ENCODE measurements at regions not wholly inside any gene's neighbourhood (a gene's known extent, or its start where the extent isn't known, plus 50 kb on each side); places are given as distances from the start of the nearest gene placed in this dataset.

GRCh38 chr2:160952464-160953254 is 207.6 kb upstream of the TANK start:
- Histone ChIP-seq H3K4me3 (ENCODE audit: low read depth, low read length, poor library complexity, severe bottlenecking) (no peak overlapping the region), H4K20me1 (ENCODE audit: insufficient read depth, low read length) (no peaks in the 10 kb centered on the region), H3K79me2 (ENCODE audit: insufficient read depth, low read length) (no peaks in the 10 kb centered on the region), H3K27ac (ENCODE audit: low read depth, low read length, poor library complexity, severe bottlenecking) (no peak overlapping the region), H3K4me1 (ENCODE audit: insufficient read depth, low read length, severe bottlenecking) (no peaks in the 10 kb centered on the region), H2AFZ (ENCODE audit: low read length) (no peak overlapping the region), H3K9ac (ENCODE audit: low read length) (no peak overlapping the region), H3F3A (ENCODE audit: insufficient read depth, low read length) (no peaks in the 10 kb centered on the region), H3K36me3 (ENCODE audit: insufficient read depth, low read length) (no peaks in the 10 kb centered on the region), H3K9me3 (ENCODE audit: low read length) (no peaks in the 10 kb centered on the region), H3K4me2 (ENCODE audit: low read length) (no peak overlapping the region), H3K9me2 (ENCODE audit: low read depth, low read length) (no peaks in the 10 kb centered on the region), H3K27me3 (ENCODE audit: insufficient read depth, low read length) (no peaks in the 10 kb centered on the region)
- TF ChIP-seq EZH2 (IDR thresholded peaks at IDR 0.05; ENCODE audit: borderline replicate concordance, low read length) (no peak), CTCF (IDR thresholded peaks at IDR 0.05; ENCODE audit: low read length) (no peak)

GRCh38 chr2:160955578-160955977 is 204.7 kb upstream of the TANK start:
- TF ChIP-seq EZH2 (IDR thresholded peaks at IDR 0.05; ENCODE audit: borderline replicate concordance, low read length) = no peak
- no peak for TF ChIP-seq CTCF (IDR thresholded peaks at IDR 0.05; ENCODE audit: low read length)

GRCh38 chr2:160956243-160956802 is 203.9 kb upstream of the TANK start:
- no peak for TF ChIP-seq CTCF (IDR thresholded peaks at IDR 0.05; ENCODE audit: low read length)
- no peak for TF ChIP-seq EZH2 (IDR thresholded peaks at IDR 0.05; ENCODE audit: borderline replicate concordance, low read length)
- Histone ChIP-seq H3K9me2 (ENCODE audit: low read depth, low read length) (no peaks in the 10 kb centered on the region), H3K79me2 (ENCODE audit: insufficient read depth, low read length) (no peaks in the 10 kb centered on the region), H3K27ac (ENCODE audit: low read depth, low read length, poor library complexity, severe bottlenecking) (no peak overlapping the region), H3K36me3 (ENCODE audit: insufficient read depth, low read length) (no peaks in the 10 kb centered on the region), H2AFZ (ENCODE audit: low read length) (no peak overlapping the region), H3K9ac (ENCODE audit: low read length) (no peak overlapping the region), H4K20me1 (ENCODE audit: insufficient read depth, low read length) (no peaks in the 10 kb centered on the region), H3K4me1 (ENCODE audit: insufficient read depth, low read length, severe bottlenecking) (no peaks in the 10 kb centered on the region), H3F3A (ENCODE audit: insufficient read depth, low read length) (no peaks in the 10 kb centered on the region), H3K9me3 (ENCODE audit: low read length) (no peaks in the 10 kb centered on the region), H3K27me3 (ENCODE audit: insufficient read depth, low read length) (no peaks in the 10 kb centered on the region), H3K4me3 (ENCODE audit: low read depth, low read length, poor library complexity, severe bottlenecking) (no peak overlapping the region), H3K4me2 (ENCODE audit: low read length) (no peak overlapping the region)

More at GRCh38 chr2:160955578-160955977, 204.7 kb upstream of the TANK start:
- H3K4me2 ChIP-seq (ENCODE audit: low read length) = no peak overlapping the region
- no peak overlapping the region for H2AFZ ChIP-seq (ENCODE audit: low read length)
- no peak overlapping the region for H3K9ac ChIP-seq (ENCODE audit: low read length)
- H3K9me2 ChIP-seq (ENCODE audit: low read depth, low read length) = no peaks in the 10 kb centered on the region
- H3K36me3 ChIP-seq (ENCODE audit: insufficient read depth, low read length) = no peaks in the 10 kb centered on the region
- no peaks in the 10 kb centered on the region for H4K20me1 ChIP-seq (ENCODE audit: insufficient read depth, low read length)
- no peaks in the 10 kb centered on the region for H3K4me1 ChIP-seq (ENCODE audit: insufficient read depth, low read length, severe bottlenecking)
- no peaks in the 10 kb centered on the region for H3K79me2 ChIP-seq (ENCODE audit: insufficient read depth, low read length)
- H3K27ac ChIP-seq (ENCODE audit: low read depth, low read length, poor library complexity, severe bottlenecking) = no peak overlapping the region
- no peak overlapping the region for H3K4me3 ChIP-seq (ENCODE audit: low read depth, low read length, poor library complexity, severe bottlenecking)
- no peaks in the 10 kb centered on the region for H3K27me3 ChIP-seq (ENCODE audit: insufficient read depth, low read length)
- H3K9me3 ChIP-seq (ENCODE audit: low read length) = no peaks in the 10 kb centered on the region
- H3F3A ChIP-seq (ENCODE audit: insufficient read depth, low read length) = no peaks in the 10 kb centered on the region
